Cardiac fibroblast (primary cell): ENCODE measurements at regions not wholly inside any gene's neighbourhood (a gene's known extent, or its start where the extent isn't known, plus 50 kb on each side); places are given as distances from the start of the nearest gene placed in this dataset.

Experiments
- DNase-seq, 2 donors: peaks; one replicate each; pipeline versions ENCODE4 v3.0.0 to v3.0.0-alpha.2; 2010; ENCODE audit warnings: low read depth in 2 of 2
- H3K4me3 ChIP-seq, 2 donors: replicated peaks in 1 of 2; 1 replicate in 1 of 2; 2 replicates in 1 of 2; pipeline ENCODE4 v1.5.1; 2011; ENCODE audit warnings: low read depth in 2 of 2, low read length in 2 of 2, mild to moderate bottlenecking in 2 of 2, moderate library complexity in 1 of 2
- CTCF ChIP-seq: IDR thresholded peaks from one replicate; pipeline ENCODE4 v1.5.1; 2011; ENCODE audit warnings: low read depth, mild to moderate bottlenecking, low read length, inconsistent platforms

GRCh38 chr4:18390655-18391353 lies 369.2 kb upstream of the LCORL start:
- TF ChIP-seq CTCF = no peak
- DNase-seq = peak in 1 of 2 donors; percentile 1
- H3K4me3 ChIP-seq = no peak overlapping the region

DNA sequence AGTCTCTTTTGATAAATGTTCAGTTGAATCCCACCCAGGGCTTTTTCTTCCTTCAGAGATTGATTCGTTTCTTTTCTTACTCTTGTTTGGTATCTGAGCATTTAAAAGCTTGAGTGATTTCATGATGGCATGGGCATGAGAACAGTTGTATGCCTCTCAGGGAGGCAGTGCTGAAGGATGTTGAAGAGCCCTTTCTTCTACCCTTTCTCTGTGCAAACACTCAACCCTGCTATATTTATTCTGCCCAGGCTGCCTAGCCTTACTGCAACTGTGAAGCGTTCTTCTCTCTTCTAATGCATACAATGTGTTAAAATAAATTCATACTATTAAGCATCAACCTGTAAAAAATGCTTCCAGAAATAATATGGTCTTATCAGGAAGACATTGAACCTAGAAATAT lies 367.6 kb upstream of the LCORL start:
- TF ChIP-seq CTCF = no peak
- no peak for DNase-seq
- H3K4me3 ChIP-seq = no peak overlapping the region

- no peak for TF ChIP-seq CTCF
- DNase-seq = no peak
- H3K4me3 ChIP-seq = no peak overlapping the region
Observed at GRCh38 chr4:18388039-18388438, 366.5 kb upstream of the LCORL start.

GRCh38 chr4:18381186-18381585 lies 359.6 kb upstream of the LCORL start:
- TF ChIP-seq CTCF = no peak
- no peak for DNase-seq
- H3K4me3 ChIP-seq = no peak overlapping the region

GRCh38 chr4:18369561-18369960 lies 348.0 kb upstream of the LCORL start:
- no peak overlapping the region for H3K4me3 ChIP-seq
- no peak for DNase-seq
- TF ChIP-seq CTCF = no peak

GRCh38 chr4:18366892-18367291 lies 345.3 kb upstream of the LCORL start:
- TF ChIP-seq CTCF = peak; percentile 58
- DNase-seq = peak; percentile 59 to 66
- no peak overlapping the region for H3K4me3 ChIP-seq

DNA sequence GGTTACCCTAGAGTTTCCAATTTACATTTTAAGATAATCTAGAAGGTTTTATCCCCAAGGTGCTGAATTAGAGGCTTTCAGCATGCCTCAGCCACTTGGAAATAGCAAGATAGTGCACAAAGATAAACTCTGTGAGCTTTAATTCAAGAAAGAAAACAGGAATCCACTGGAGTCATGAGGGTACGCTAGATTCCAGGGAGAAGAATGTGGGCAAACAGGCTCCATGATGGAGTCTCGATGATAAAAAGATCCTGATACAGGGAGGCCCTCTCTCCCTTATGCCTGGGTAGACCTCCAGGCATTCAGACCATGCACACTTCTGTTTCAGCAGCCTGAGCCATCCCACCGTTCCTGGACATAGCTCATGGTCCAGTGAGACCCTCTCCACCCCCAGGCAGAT lies 344.6 kb upstream of the LCORL start:
- no peak for TF ChIP-seq CTCF
- no peak for DNase-seq
- no peak overlapping the region for H3K4me3 ChIP-seq
